ENCODE measurements at regions not wholly inside any gene's neighbourhood (a gene's known extent, or its start where the extent isn't known, plus 50 kb on each side); places are given as distances from the start of the nearest gene placed in this dataset.

- CTCF ChIA-PET = no interaction called here
- no peak overlapping the region for H3K27ac ChIP-seq (ENCODE audit: low read depth, low read length)
- H3K27me3 ChIP-seq (ENCODE audit: control insufficient read depth, insufficient read depth, low read length) = no peaks in the 10 kb centered on the region
- H3K4me3 ChIP-seq (ENCODE audit: low read depth, low read length) = no peak overlapping the region
- no peak for TF ChIP-seq CTCF (IDR thresholded peaks at IDR 0.05; ENCODE audit: low read depth, low read length)
- no peaks in the 10 kb centered on the region for H3K9me3 ChIP-seq (ENCODE audit: control insufficient read depth, insufficient read depth, low read length)
- no peak for DNase-seq (ENCODE audit: low read depth, low spot score)
- POLR2A ChIA-PET = no interaction called here
Observed at GRCh38 chr9:94176608-94177007, 82.5 kb upstream of the ZNF169 start.

GRCh38 chr9:94178927-94179326, 80.2 kb upstream of the ZNF169 start:
- no peak for DNase-seq (ENCODE audit: low read depth, low spot score)
- Histone ChIP-seq H3K27me3 (ENCODE audit: control insufficient read depth, insufficient read depth, low read length) (no peaks in the 10 kb centered on the region), H3K4me3 (ENCODE audit: low read depth, low read length) (no peak overlapping the region), H3K27ac (ENCODE audit: low read depth, low read length) (no peak overlapping the region), H3K9me3 (ENCODE audit: control insufficient read depth, insufficient read depth, low read length) (no peaks in the 10 kb centered on the region)
- TF ChIP-seq CTCF (IDR thresholded peaks at IDR 0.05; ENCODE audit: low read depth, low read length) = no peak
- ChIA-PET POLR2A (interaction anchor here (1.9 kb wide), 1 partner anchor 13 kb away, joined by 8 read pairs; no protein-coding TSS in a partner anchor), CTCF (interaction anchor here (1.2 kb wide), 1 partner anchor 34 kb away, joined by 4 read pairs; no protein-coding TSS in a partner anchor)

- POLR2A ChIA-PET = interaction anchor here (0.6 to 1.2 kb wide), 3 partner anchors 9 to 84 kb away, joined by 3 to 4 read pairs (median 3); no protein-coding TSS in a partner anchor
- no peaks in the 10 kb centered on the region for H3K27me3 ChIP-seq (ENCODE audit: control insufficient read depth, insufficient read depth, low read length)
- no peak overlapping the region for H3K27ac ChIP-seq (ENCODE audit: low read depth, low read length)
- CTCF ChIA-PET = interaction anchor here (0.7 kb wide), 1 partner anchor 168 kb away, joined by 3 read pairs; no protein-coding TSS in a partner anchor
- H3K9me3 ChIP-seq (ENCODE audit: control insufficient read depth, insufficient read depth, low read length) = no peaks in the 10 kb centered on the region
- TF ChIP-seq CTCF (IDR thresholded peaks at IDR 0.05; ENCODE audit: low read depth, low read length) = no peak
- no peak for DNase-seq (ENCODE audit: low read depth, low spot score)
- H3K4me3 ChIP-seq (ENCODE audit: low read depth, low read length) = no peak overlapping the region
Observed at GRCh38 chr9:94181408-94182181, 77.5 kb upstream of the ZNF169 start.

GRCh38 chr9:94182532-94182931, 76.6 kb upstream of the ZNF169 start:
- no peak overlapping the region for H3K4me3 ChIP-seq (ENCODE audit: low read depth, low read length)
- no peaks in the 10 kb centered on the region for H3K27me3 ChIP-seq (ENCODE audit: control insufficient read depth, insufficient read depth, low read length)
- ChIA-PET CTCF (interaction anchor here (0.7 to 1.6 kb wide), 2 partner anchors 168 to 169 kb away, joined by 3 read pairs; no protein-coding TSS in a partner anchor), POLR2A (interaction anchor here (1.0 to 1.2 kb wide), 2 partner anchors 10 to 84 kb away, joined by 3 to 4 read pairs; no protein-coding TSS in a partner anchor)
- no peaks in the 10 kb centered on the region for H3K9me3 ChIP-seq (ENCODE audit: control insufficient read depth, insufficient read depth, low read length)
- no peak for TF ChIP-seq CTCF (IDR thresholded peaks at IDR 0.05; ENCODE audit: low read depth, low read length)
- DNase-seq (ENCODE audit: low read depth, low spot score) = no peak
- H3K27ac ChIP-seq (ENCODE audit: low read depth, low read length) = no peak overlapping the region

All from AG04450 (cell line).